AG09319 (cell line): ENCODE measurements at regions not wholly inside any gene's neighbourhood (a gene's known extent, or its start where the extent isn't known, plus 50 kb on each side); places are given as distances from the start of the nearest gene placed in this dataset.

Source experiments
- DNase-seq: peaks from one replicate; pipeline ENCODE4 v3.0.0-alpha.2; 2010; ENCODE audit warnings: low read depth; ENCODE audit errors: extremely low read depth
- CTCF ChIP-seq: IDR thresholded peaks from 2 replicates; pipeline ENCODE4 v1.5.1; 2011; ENCODE audit warnings: low read depth, mild to moderate bottlenecking, inconsistent platforms, low read length, moderate library complexity

DNA sequence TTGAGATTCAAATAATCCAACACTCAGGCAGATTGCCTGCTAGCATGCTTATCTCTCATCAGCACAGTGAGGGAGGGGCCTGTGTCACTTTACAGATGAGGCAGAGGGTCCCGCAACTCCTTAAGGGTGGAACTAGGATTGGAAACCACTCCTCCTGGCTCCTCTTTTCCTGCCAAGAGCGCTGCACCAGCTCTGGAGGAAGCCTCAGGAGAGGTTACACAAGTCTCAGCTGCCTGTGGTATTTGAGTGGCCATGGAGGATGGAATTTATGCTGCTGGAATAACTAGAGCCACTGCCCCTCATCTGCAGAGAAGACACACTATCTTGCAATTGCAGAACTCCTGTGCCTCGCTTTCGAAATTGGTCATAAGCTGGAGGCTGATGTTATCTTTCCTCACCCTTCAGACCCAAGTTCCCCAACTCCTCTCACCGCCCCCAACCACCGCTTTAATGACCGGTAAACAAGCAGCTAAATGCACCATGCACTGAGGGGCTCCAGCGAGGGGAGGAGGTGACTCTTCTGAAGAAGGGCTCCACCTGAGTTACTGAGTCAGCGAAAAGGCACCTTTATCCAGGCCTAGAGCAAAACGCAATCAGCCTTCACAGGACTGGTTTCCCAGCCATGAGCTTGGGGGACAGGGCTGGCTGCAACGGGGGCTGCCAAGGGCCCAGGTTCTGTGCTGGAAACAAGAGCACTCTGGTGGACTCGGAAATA, 245.8 kb downstream of the SOX11 start:
- DNase-seq, result no peak
- TF ChIP-seq CTCF, result no peak

DNA sequence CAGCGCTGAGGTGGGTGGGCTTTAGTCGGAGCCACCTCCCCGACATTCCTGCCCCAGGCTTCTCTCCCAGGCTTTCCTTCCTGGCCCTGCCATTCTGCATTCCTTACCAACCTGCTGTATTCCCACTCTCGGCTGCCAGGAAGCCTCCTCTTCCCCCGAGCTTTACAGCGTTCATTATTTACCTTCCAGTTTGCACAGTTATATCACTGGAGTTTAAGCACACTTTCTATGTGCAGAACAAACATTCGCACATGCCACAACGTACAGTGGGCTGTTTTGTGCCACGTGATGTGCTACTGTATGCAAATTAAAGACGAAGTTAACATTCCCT, 246.3 kb downstream of the SOX11 start:
- TF ChIP-seq CTCF, result no peak
- no peak for DNase-seq

GRCh38 chr2:5939553-5939952, 247.4 kb downstream of the SOX11 start:
- DNase-seq, result no peak
- no peak for TF ChIP-seq CTCF

DNA sequence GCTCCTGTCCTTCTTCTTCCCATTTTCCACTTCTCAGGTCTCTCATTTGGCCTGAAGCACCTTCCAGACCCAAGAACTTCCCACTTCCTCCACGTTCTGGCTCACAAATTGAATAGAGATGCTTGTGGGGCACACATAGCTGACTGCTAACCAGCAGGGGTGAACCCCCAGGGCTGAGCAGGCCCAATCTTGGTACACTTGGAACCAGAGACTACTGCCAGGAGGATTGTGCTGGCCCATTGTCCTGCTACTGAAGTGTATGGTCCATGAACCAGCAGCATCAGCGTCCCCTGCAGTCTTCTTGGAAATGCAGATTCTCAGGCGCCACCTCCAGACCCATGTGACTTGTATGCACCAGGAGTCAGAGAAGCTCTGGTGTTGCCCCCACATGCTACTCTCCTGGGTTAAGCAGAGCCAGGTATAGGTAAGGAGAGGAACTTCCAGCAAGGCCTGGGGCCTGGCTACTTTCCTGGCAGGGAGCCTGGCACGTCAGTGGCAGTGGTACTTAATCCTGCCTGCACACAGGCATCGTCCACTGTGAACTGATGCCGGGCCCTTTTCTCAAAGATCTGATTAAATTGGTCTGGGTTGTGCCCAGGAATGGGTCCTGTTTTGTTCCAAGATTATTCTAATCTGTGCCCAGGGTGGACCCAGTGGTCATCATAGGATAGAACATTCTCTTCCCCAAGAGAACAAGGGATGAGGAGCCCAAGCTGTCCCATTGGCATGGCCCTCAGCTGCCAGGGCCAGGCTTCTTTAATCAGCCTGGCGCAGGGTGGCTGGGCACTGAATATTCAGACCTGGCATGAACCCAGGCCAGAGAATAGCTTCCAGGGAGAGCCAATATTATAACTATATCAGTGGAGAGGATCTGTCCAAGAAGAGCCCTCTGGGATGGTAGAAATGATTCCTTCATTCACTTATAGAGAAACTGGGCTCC, 248.7 kb downstream of the SOX11 start:
- no peak for TF ChIP-seq CTCF
- no peak for DNase-seq

- DNase-seq, result no peak
- no peak for TF ChIP-seq CTCF
These were observed 250.0 kb downstream of the SOX11 start for GRCh38 chr2:5942204-5942603.

- no peak for DNase-seq
- no peak for TF ChIP-seq CTCF
These were observed 253.6 kb downstream of the SOX11 start for GRCh38 chr2:5945742-5946141.
